ENCODE measurements at regions not wholly inside any gene's neighbourhood (a gene's known extent, or its start where the extent isn't known, plus 50 kb on each side); places are given as distances from the start of the nearest gene placed in this dataset.

DNA sequence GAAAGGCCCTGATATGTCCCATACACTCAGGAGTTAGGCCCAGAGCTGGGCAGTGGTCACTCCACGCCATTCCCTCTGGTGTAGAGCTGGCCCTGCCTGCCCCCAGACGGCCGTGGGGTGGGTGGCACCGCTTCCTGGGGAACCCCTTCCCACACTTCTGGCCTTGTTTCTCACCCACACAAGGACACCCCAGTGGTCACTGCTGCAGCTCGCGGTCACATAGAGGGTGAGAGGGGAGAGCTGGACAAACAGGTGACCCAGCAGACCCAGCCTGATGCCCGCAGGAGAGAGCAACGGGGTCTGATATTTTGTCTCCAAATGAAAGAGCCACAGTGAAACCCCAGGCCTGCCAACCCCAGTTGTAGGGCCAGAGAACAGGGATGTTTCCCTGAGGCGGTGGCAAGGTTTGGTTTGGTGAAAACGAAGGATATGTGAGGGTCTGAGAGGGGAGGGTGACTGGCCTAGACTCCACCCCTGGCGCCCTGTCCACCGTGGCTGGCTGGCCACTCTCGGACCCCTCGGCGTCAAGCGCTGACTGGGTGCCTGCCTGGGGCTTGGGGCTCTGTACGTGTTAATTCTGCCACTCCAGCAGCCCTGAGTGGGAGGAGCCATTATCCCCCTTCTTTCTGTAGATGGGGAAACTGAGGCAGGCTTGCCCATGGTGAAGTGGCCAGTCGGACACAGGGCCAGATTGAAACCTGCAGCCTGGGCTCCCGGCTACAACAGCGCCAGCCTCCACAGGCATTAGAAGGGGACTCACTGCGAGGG, 71.0 kb upstream of the PPARA start:
- DNase-seq = no peak

GRCh38 chr22:46079861-46080821, 70.2 kb upstream of the PPARA start:
- no peak for DNase-seq

- DNase-seq = no peak
These were observed 69.1 kb upstream of the PPARA start for GRCh38 chr22:46081036-46081830.

GRCh38 chr22:46081831-46082210, 68.5 kb upstream of the PPARA start:
- DNase-seq = no peak

DNA sequence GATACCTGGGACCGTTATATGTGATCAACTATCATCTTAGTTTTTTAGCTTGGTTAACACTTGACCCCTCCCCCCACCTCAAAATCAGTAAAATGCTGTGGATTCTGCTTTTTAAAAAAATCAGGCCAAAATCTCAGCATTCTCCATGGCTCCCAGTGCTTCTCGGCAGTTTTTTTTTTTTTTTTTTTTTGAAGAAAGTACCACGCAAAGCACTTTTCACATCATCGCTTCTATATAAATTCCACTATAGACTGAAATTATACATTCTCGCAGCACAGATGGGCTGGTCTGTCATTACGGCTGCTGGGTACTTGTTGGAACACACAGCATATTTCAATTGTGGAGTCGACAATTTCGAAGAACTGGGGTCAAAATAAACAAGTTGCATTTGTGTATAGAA, 67.7 kb upstream of the PPARA start:
- no peak for DNase-seq

DNA sequence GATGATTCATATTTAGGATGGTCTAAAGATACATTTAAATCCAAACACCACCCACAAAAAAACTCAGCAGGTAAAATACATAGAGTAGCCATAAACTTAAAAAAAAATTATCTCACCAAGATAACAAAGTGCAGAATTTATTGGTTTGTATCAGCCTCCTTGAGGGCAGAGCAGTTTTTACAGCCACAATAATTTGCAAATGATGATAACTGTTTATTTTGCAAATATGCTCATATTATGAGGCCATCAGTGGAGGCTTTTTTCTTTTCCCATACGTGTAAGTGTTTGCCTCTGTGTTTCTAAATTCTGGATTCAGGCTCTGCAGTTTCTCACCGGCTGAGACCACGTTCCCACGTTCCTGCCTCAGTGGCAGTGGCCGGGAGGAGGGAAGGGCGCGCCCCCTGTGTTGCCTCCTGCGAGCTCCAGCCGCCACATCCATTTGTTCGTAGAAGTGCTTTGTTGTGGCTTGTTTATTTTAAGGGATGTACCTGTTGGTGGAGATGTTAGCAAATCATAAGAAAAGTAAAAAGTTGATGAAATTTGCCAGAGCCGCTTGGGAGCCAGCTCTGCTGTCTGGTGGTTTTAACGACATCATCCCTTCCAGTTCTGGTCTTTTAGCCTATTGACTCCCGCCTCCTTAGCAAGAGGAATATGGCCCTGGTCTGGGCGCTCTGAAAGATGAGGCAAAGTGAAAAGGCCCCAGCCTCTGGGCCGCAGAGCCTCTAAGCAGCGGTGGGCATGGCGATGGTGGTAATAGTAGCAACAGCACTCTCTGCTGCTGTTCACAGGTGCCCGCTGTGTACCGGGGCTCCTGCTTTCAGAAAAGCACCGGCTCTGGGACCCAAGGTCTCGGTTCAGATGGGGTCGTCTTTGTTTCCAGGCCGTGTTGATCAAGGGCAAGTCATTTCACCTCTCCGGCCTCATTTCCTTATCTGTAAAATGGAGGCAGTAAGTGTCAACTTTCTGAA, 66.7 kb upstream of the PPARA start:
- DNase-seq = no peak

DNA sequence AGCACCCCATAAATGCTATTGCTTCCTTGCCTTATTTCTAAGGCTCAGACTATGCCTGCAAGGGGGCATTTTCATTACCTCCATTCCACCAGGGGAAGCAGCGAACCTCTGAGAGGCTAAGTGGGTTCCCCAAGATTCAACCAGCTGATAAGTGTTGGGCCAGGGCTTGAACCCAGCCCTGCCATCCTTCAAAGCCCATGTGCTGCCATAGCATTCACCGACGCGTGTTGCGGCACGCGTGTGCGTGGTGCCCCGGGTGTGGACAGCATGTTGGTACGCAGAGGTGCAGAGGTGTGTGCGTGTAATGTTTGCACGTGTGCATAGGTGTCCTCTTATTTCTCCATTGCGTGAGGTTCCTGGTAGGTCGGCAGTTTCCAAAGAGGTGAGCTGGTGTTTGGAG, 66.0 kb upstream of the PPARA start:
- no peak for DNase-seq

DNA sequence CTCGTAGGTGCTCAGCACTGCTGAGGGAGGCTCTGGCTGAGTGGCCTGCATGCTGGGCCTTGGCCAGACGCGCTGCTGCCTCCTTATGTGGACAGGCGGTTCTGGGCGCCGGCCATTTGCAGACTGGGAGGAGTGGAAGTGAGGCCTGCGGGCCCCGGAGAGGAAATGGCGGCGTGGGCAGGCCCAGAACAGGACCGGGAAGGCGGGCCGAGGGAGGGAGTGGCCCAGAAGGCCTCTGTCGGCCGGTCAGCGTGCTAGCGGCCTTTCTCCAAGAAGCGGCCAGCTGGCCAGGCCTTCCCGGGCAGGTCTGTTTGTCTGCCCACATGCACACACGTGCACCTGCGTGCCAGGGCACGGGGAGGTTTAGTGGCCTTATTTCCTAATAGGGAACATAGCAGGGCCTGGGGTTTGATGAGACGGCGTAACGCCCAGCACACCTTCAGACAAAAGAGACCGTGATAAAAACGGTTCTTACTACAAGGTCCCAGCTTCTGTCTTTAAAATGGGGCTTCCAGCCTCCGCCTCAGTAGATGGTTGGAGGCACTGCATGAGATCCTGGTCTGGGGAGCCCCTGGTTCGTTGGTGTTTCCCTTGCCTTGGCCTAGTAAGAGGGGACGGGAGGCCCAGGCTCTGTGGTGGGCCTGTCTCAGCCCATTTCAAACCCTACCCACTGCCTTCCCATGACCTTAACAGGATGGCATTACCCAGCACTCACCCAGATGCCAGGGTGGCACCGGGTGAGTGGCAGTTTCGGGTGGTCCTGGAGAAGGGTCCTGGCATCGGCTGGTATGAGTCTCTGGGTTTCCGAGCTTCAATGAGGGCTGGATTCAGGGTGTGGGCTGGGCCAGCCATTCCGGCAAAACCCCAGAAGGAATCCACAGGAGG, 65.1 kb upstream of the PPARA start:
- no peak for DNase-seq

DNA sequence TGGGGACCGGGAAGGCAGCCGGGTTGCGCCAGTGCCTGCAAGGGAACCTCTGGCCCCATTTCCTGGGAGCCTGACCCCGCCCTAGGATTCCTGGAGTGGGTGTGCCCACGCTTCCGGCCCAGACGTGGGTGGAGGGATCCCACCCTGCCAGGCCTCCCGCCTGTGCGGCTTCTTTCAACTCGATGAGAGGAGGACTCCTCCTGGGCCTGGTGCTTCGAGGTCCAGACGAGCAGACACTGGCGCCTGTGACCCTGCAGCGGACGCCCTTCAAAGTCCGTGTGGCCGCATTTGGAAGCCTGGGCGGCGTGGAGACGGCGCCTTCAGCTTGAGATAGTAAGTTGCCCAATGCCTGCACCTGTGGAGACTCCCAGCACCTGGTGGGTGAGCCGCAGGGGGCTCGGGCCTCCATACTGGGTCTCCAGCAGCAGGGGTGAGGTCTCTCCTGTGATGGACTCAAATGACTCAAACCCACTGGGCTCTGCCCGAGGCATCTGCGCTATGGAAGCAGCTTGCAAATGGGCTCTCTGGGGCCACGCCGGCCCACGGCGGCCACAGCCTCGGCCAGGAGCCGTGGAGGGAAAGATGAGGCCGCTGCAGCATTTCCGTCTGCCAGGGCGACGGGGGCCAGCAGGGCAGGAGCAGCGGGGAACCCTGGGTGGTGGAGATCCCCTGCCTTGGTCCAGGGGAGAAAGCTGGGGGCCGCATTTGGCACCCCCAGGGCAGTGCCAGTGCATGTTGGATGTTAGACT, 64.3 kb upstream of the PPARA start:
- DNase-seq = no peak

DNA sequence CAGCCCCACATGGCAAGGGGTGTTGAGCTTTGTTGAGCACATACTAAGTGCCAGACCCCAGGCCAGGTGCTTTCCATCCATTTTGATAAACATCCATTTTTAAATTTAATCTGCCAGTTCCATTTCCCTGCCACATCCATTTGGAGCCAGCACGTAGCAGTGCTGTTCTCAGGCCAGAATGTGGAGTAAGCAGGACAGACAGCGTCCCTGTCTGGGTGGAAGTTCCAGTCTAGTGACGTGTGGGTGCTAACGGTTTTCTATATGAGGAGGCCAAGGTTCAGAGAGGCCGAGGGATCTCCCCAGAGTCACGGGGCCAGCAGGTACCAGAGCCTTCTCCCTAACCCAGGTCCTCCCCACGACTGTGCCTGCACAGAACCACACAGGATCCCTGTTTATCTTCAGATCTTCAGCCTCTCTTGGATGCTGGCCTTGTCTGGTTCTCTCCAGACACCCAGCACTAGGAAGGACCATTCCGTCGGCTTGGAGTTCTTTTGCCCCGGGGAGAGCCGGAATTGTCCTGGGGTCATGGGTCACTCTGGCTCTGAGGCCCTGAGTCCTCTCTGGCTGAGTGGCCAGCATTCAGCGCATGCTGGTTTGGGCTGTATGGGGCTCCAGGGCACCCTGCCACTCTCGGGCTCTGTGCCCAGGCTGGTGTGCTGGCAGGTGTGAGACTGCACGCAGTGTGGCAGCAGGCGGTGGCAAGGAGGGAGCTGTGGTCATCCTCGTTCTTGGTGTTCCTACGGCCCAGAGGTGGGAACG, 63.6 kb upstream of the PPARA start:
- no peak for DNase-seq

DNA sequence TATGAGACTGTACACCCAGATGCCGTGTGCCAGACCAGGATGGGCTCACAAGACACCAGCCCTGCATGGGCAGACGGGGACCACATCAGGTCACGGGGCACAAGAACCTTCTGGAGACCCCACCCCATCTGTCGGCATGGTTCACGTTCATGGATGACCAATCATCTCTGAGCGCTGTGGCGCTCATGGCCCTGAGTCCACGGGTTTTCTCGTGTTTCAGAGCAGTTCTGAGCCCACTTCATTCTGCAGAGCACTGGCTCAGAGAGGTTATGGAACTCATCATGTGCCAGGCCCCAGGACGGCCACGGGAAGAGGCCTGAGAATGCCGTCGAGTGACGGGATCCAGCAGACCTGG, 63.0 kb upstream of the PPARA start:
- DNase-seq = no peak

GRCh38 chr22:46087816-46088277, 62.5 kb upstream of the PPARA start:
- DNase-seq = no peak

GRCh38 chr22:46088541-46089311, 61.6 kb upstream of the PPARA start:
- no peak for DNase-seq

GRCh38 chr22:46089426-46090035, 60.8 kb upstream of the PPARA start:
- DNase-seq = no peak

GRCh38 chr22:46090036-46090591, 60.2 kb upstream of the PPARA start:
- no peak for DNase-seq

DNA sequence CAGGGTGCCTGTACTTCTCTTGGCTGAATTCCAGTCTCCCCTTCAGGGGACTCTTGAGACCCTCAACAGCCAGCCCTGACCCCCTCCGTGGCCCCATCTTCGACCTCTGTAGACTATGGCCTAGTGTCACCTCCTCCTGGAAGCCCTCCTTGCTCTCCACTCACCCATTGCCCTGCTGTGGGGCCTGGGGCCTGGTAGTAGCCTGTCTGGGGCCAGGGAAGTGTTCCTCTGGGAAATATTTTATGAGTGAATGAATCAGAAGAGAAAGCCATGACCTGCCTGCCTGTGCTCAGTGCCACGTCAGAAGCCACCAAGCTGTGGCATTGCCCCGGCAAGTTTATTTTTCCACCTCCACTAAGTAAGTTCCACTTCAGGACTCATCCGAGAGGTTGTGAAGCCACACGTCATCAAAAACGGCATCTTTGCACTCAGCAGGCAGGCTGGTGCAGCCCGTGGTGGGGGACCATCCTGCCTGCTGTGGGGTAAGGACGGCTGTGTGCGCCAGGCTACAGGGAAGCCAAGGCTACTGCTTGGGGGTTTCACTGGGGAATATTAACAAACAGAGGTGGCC, 59.6 kb upstream of the PPARA start:
- DNase-seq = no peak

DNA sequence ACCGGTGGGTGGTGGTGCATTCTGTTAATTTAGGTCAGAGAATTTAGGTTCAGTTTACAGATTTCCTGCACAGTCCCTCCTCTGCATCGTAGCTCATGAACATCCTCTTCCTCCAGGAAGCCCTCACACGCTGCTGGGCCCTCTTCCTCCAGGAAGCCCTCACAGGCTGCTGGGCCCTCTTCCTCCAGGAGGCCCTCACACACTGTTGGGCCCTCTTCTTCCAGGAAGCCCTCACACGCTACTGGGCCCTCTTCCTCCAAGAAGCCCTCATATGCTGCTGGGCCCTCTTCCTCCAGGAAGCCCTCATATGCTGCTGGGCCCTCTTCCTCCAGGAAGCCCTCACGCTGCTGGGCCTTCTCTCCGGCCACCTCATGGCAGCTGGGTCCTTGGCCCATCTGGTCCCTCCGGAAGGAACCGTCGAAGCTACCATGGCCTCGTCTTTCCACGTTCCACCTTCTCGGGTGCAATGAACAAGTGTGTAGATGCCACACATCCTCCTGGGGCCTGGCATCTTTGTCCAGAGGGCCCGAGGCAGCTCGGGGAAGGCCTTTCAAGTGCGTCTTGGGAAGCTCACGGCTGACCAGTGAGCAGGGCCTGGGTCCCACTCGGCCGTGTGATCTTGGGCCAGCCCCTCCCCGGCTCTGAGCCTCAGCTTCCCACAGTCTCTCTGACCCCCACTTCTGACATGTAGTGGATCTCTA, 58.9 kb upstream of the PPARA start:
- DNase-seq = no peak
